HCT116 (cell line): ENCODE measurements at regions not wholly inside any gene's neighbourhood (a gene's known extent, or its start where the extent isn't known, plus 50 kb on each side); places are given as distances from the start of the nearest gene placed in this dataset.

Source experiments
- ATAC-seq: fragments of 200-7000 bp; cut with Tn5 transposase; 2 replicates; pipeline ENCODE4 v1.9.1; 2020; ENCODE audit warnings: mild to moderate bottlenecking, moderate library complexity
- BruUV-seq: library from RNA; stranded (reverse); fragments of 400-500 nt; replicated peaks from 2 replicates; lab custom pipeline; 2021; lab: Mats Ljungman, UMichigan
- CTCF ChIA-PET: fragments of 300-600 bp; sonication (Branson Sonifier 250); formaldehyde crosslinking; loops from one replicate; lab custom pipeline; 2021; ENCODE audit warnings: antibody characterized with exemption; lab: Charles Lee
- POLR2A ChIA-PET: fragments of 300-600, 350-600 bp; sonication (Branson Sonifier 250); formaldehyde crosslinking; loops from one replicate; lab custom pipeline; 2021; ENCODE audit warnings: antibody characterized with exemption; lab: Charles Lee
- RAD21 ChIA-PET, 2 experiments: fragments of 300-600 bp; sonication (Branson Sonifier 250); formaldehyde crosslinking; loops; one replicate each; lab custom pipeline; 2023; ENCODE audit warnings: low total read pairs in 2 of 2; ENCODE audit not compliant: uncharacterized antibody in 2 of 2, unreplicated experiment in 2 of 2, low non-redundant PET in 1 of 2; lab: Charles Lee
- DNase-seq: peaks from one replicate; pipeline ENCODE4 v3.0.0-alpha.2; 2010; ENCODE audit warnings: low read depth, low spot score
- H2AFZ ChIP-seq: fragments of 200-600 bp; shearing (Covaris generic), sonication (generic); 2 replicates; pipeline ENCODE4 v1.6.1; 2017; ENCODE audit warnings: low read depth, mixed run types, mixed read lengths, antibody characterized with exemption, low read length; ENCODE audit not compliant: poor library complexity, severe bottlenecking
- H3K27ac ChIP-seq: 2 replicates; pipeline ENCODE4 v1.5.1; 2012; ENCODE audit warnings: low read depth, low read length
- H3K27me3 ChIP-seq: fragments of 200-600 bp; sonication (generic); 2 replicates; pipeline ENCODE4 v1.6.1; 2016; ENCODE audit warnings: mixed run types, low read length, mixed read lengths; ENCODE audit not compliant: insufficient read depth
- H3K36me3 ChIP-seq, 2 experiments: fragments of 200-500 bp in 1 of 2; fragments of 200-600 bp in 1 of 2; sonication (Bioruptor generic) in 1 of 2; sonication (generic) in 1 of 2; 2 replicates each; pipeline versions ENCODE4 v1.5.1 to v1.6.1; 2014 to 2016; ENCODE audit warnings: low read length in 2 of 2, inconsistent platforms in 1 of 2, mixed read lengths in 1 of 2, mixed run types in 1 of 2; ENCODE audit not compliant: insufficient read depth in 2 of 2, control insufficient read depth in 1 of 2
- H3K4me1 ChIP-seq, 2 experiments: fragments of 200-600 bp in 1 of 2; sonication (generic) in 1 of 2; 2 replicates each; pipeline versions ENCODE4 v1.5.1 to v1.6.1; 2012 to 2017; ENCODE audit warnings: low read length in 2 of 2, inconsistent platforms in 1 of 2, mild to moderate bottlenecking in 1 of 2, mixed read lengths in 1 of 2, mixed run types in 1 of 2, moderate library complexity in 1 of 2; ENCODE audit not compliant: insufficient read depth in 2 of 2, control insufficient read depth in 1 of 2
- H3K4me2 ChIP-seq: fragments of 200-600 bp; sonication (generic); 2 replicates; pipeline ENCODE4 v1.6.1; 2017; ENCODE audit warnings: mixed run types, low read length, mixed read lengths
- H3K4me3 ChIP-seq, 2 experiments: fragments of 200-600 bp in 1 of 2; sonication (generic) in 1 of 2; replicated peaks in 1 of 2; 2 replicates each; pipeline ENCODE4 v1.5.1; 2011 to 2016; ENCODE audit warnings: low read length in 2 of 2, control low read depth in 1 of 2, low read depth in 1 of 2, mild to moderate bottlenecking in 1 of 2, mixed read lengths in 1 of 2, mixed run types in 1 of 2
- H3K79me2 ChIP-seq: fragments of 200-600 bp; sonication (generic); 2 replicates; pipeline ENCODE4 v1.6.1; 2017; ENCODE audit warnings: mild to moderate bottlenecking, mixed run types, low read length, moderate library complexity, mixed read lengths; ENCODE audit not compliant: insufficient read depth
- H3K9ac ChIP-seq: fragments of 200-600 bp; sonication (generic); 2 replicates; pipeline ENCODE4 v1.6.1; 2016; ENCODE audit warnings: low read length, mixed read lengths
- H3K9me2 ChIP-seq: fragments of 200-600 bp; sonication (generic), shearing (Covaris generic); 2 replicates; pipeline ENCODE4 v1.6.1; 2017; ENCODE audit warnings: mixed run types, mild to moderate bottlenecking, moderate library complexity; ENCODE audit not compliant: insufficient read depth
- H3K9me3 ChIP-seq, 2 experiments: fragments of 200-500 bp in 1 of 2; fragments of 200-600 bp in 1 of 2; sonication (Bioruptor generic) in 1 of 2; sonication (generic) in 1 of 2; 2 replicates each; pipeline ENCODE4 v1.6.1; 2014 to 2017; ENCODE audit warnings: low read length in 2 of 2, mixed read lengths in 2 of 2, inconsistent platforms in 1 of 2, low read depth in 1 of 2, mild to moderate bottlenecking in 1 of 2, mixed run types in 1 of 2, moderate library complexity in 1 of 2; ENCODE audit not compliant: control insufficient read depth in 1 of 2, insufficient read depth in 1 of 2
- H4K20me1 ChIP-seq: fragments of 200-600 bp; sonication (generic), shearing (Covaris generic); 2 replicates; pipeline ENCODE4 v1.6.1; 2017; ENCODE audit warnings: mixed run types, mild to moderate bottlenecking, moderate library complexity; ENCODE audit not compliant: insufficient read depth
- CBX3 ChIP-seq: IDR thresholded peaks from 2 replicates; pipeline ENCODE4 v1.6.1; 2012; ENCODE audit warnings: low read depth
- ELF1 ChIP-seq: IDR thresholded peaks from 2 replicates; pipeline ENCODE4 v1.6.1; 2012; ENCODE audit warnings: low read depth, borderline replicate concordance
- JUND ChIP-seq: IDR thresholded peaks from 2 replicates; pipeline ENCODE4 v1.6.1; 2012
- YY1 ChIP-seq: IDR thresholded peaks from 2 replicates; pipeline ENCODE4 v1.6.1; 2011; ENCODE audit warnings: low read length, low read depth, moderate library complexity, mild to moderate bottlenecking; ENCODE audit not compliant: insufficient replicate concordance; ENCODE audit errors: extremely low read depth
- intact Hi-C: fragments of 100-400 bp; cut with micrococcal nuclease; formaldehyde crosslinking; loops from 2 replicates; pipeline ENCODE4 v1.10.0; 2022
- TF ChIP-seq, protein P1 (sequence below): IDR thresholded peaks from 2 replicates; pipeline ENCODE4 v1.6.1; 2012; ENCODE audit warnings: low read depth
- TF ChIP-seq, protein P2 (sequence below): IDR thresholded peaks from 2 replicates; pipeline ENCODE4 v1.6.1; 2011; ENCODE audit warnings: mild to moderate bottlenecking, low read length, moderate library complexity; ENCODE audit not compliant: insufficient replicate concordance; ENCODE audit errors: extremely low read depth

DNA sequence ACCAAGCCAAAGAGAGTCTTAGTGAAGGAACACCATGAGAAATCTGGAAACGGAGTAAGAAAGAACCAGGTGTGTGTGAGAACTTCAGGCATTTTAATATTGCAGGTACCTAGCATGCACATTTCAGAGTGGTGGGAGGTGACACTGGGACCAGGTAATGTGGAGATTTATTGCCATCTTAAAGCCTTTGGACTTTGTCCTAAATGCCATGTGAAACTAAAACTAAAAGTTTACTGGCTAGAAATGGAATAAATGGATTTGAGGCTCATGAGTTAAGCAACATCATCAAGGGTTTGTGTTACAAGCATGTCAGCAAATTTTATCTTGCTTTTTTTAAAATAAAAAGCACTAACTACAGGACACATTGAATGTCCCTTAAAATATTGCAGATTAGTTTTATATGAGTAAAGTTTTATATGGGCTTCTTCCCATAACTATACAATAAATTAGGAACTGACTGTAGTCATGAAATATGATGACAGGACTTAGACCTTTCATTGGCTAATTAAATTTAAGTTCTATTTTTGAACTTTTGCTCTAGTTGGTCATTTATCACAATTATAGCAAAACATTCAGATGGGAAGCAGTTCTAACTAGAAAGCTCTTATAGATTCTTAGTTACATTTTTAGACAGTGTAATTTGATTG, 721.1 kb upstream of the NOVA1 start:
- POLR2A ChIA-PET, result no interaction called here
- RAD21 ChIA-PET, result no interaction called here
- intact Hi-C loops, result no loop called here

More for the DNA sequence above, 721.1 kb upstream of the NOVA1 start:
- Histone ChIP-seq H3K4me2 (no peak overlapping the region), H3K9ac (no peak overlapping the region), H3K27ac (no peak overlapping the region), H4K20me1 (no peaks in the 10 kb centered on the region), H3K4me1 (no peaks in the 10 kb centered on the region), H3K4me3 (no peak overlapping the region), H3K9me3 (peaks cover 0 to 19% of the 10 kb centered on the region in 2 experiments; a peak in 2 of 4 replicates), H3K79me2 (no peaks in the 10 kb centered on the region), H3K27me3 (no peaks in the 10 kb centered on the region), H3K9me2 (no peaks in the 10 kb centered on the region), H2AFZ (no peak overlapping the region), H3K36me3 (no peaks in the 10 kb centered on the region)
- no TSS peak for BruUV-seq
- DNase-seq (no peak), ATAC-seq (no peak)
- TF ChIP-seq, protein P1, sequence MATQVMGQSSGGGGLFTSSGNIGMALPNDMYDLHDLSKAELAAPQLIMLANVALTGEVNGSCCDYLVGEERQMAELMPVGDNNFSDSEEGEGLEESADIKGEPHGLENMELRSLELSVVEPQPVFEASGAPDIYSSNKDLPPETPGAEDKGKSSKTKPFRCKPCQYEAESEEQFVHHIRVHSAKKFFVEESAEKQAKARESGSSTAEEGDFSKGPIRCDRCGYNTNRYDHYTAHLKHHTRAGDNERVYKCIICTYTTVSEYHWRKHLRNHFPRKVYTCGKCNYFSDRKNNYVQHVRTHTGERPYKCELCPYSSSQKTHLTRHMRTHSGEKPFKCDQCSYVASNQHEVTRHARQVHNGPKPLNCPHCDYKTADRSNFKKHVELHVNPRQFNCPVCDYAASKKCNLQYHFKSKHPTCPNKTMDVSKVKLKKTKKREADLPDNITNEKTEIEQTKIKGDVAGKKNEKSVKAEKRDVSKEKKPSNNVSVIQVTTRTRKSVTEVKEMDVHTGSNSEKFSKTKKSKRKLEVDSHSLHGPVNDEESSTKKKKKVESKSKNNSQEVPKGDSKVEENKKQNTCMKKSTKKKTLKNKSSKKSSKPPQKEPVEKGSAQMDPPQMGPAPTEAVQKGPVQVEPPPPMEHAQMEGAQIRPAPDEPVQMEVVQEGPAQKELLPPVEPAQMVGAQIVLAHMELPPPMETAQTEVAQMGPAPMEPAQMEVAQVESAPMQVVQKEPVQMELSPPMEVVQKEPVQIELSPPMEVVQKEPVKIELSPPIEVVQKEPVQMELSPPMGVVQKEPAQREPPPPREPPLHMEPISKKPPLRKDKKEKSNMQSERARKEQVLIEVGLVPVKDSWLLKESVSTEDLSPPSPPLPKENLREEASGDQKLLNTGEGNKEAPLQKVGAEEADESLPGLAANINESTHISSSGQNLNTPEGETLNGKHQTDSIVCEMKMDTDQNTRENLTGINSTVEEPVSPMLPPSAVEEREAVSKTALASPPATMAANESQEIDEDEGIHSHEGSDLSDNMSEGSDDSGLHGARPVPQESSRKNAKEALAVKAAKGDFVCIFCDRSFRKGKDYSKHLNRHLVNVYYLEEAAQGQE, result no peak
- TF ChIP-seq JUND (no peak), ELF1 (no peak), CBX3 (no peak), YY1 (no peak)
- TF ChIP-seq, protein P2, sequence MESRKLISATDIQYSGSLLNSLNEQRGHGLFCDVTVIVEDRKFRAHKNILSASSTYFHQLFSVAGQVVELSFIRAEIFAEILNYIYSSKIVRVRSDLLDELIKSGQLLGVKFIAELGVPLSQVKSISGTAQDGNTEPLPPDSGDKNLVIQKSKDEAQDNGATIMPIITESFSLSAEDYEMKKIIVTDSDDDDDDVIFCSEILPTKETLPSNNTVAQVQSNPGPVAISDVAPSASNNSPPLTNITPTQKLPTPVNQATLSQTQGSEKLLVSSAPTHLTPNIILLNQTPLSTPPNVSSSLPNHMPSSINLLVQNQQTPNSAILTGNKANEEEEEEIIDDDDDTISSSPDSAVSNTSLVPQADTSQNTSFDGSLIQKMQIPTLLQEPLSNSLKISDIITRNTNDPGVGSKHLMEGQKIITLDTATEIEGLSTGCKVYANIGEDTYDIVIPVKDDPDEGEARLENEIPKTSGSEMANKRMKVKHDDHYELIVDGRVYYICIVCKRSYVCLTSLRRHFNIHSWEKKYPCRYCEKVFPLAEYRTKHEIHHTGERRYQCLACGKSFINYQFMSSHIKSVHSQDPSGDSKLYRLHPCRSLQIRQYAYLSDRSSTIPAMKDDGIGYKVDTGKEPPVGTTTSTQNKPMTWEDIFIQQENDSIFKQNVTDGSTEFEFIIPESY, result no peak
- CTCF ChIA-PET, result no interaction called here
